ENCODE measurements at regions not wholly inside any gene's neighbourhood (a gene's known extent, or its start where the extent isn't known, plus 50 kb on each side); places are given as distances from the start of the nearest gene placed in this dataset.

- TF ChIP-seq POLR2A (IDR thresholded peaks at IDR 0.05), result no peak
- no peak for TF ChIP-seq CTCF (IDR thresholded peaks at IDR 0.05)
Observed at GRCh38 chr13:66037096-66037495, 1193.0 kb downstream of the PCDH9 start.
